GM21786 (cell line): ENCODE measurements at regions not wholly inside any gene's neighbourhood (a gene's known extent, or its start where the extent isn't known, plus 50 kb on each side); places are given as distances from the start of the nearest gene placed in this dataset.
A peak's percentile ranks its signal among the peaks of the same experiment; 100 is the strongest.
"Not testable (repeated sequence)": the region's sequence is repeated elsewhere in the genome, so short reads cannot be mapped to it uniquely, and the experiment has no call there.

ENCODE experiments used
- ATAC-seq: cut with Tn5 transposase; IDR thresholded peaks from one replicate; pipeline ENCODE4 v1.9.1; 2021; ENCODE audit not compliant: unreplicated experiment

GRCh38 chr4:184282251-184282713, 64.6 kb upstream of the ENPP6 start:
- ATAC-seq = peak; percentile 27

GRCh38 chr4:184281231-184282139, 63.8 kb upstream of the ENPP6 start:
- ATAC-seq = peak; percentile 22

- ATAC-seq = peak; percentile 33
Observed at GRCh38 chr4:184280591-184281071, 63.0 kb upstream of the ENPP6 start.

- ATAC-seq = no peak
Observed at GRCh38 chr4:184280137-184280536, 62.5 kb upstream of the ENPP6 start.

GRCh38 chr4:184279496-184280061, 61.9 kb upstream of the ENPP6 start:
- no peak for ATAC-seq

- ATAC-seq = not testable (repeated sequence)
Observed at GRCh38 chr4:184277769-184278168, 60.1 kb upstream of the ENPP6 start.

- not testable (repeated sequence) for ATAC-seq
Observed at GRCh38 chr4:184277010-184277409, 59.3 kb upstream of the ENPP6 start.

- not testable (repeated sequence) for ATAC-seq
Observed at GRCh38 chr4:184276346-184276745, 58.7 kb upstream of the ENPP6 start.

GRCh38 chr4:184275766-184276165, 58.1 kb upstream of the ENPP6 start:
- no peak for ATAC-seq

GRCh38 chr4:184274286-184274951, 56.7 kb upstream of the ENPP6 start:
- ATAC-seq = no peak

GRCh38 chr4:184273166-184274147, 55.8 kb upstream of the ENPP6 start:
- ATAC-seq = no peak

GRCh38 chr4:184270808-184271413, 53.2 kb upstream of the ENPP6 start:
- no peak for ATAC-seq

- ATAC-seq = no peak
Observed at GRCh38 chr4:184269879-184270430, 52.3 kb upstream of the ENPP6 start.

GRCh38 chr4:184268584-184269160, 51.0 kb upstream of the ENPP6 start:
- ATAC-seq = no peak

GRCh38 chr4:184267673-184268583, 50.3 kb upstream of the ENPP6 start:
- peak; percentile 74 for ATAC-seq
